GM12878 (cell line): ENCODE measurements at regions not wholly inside any gene's neighbourhood (a gene's known extent, or its start where the extent isn't known, plus 50 kb on each side); places are given as distances from the start of the nearest gene placed in this dataset.

Experiments used
- ATAC-seq: fragments of 200-7000 bp; cut with Tn5 transposase; 3 replicates; pipeline ENCODE4 v1.9.1; 2020; ENCODE audit warnings: mild to moderate bottlenecking, moderate library complexity
- BruUV-seq: library from RNA; stranded (reverse); fragments of 400-500 nt; replicated peaks from 2 replicates; lab custom pipeline; 2021; lab: Mats Ljungman, UMichigan
- CTCF ChIA-PET: fragments of 300-600 bp; sonication (Branson Sonifier 250); formaldehyde crosslinking; extraction: SDS; loops from one replicate; lab custom pipeline; 2021; ENCODE audit warnings: inconsistent platforms; lab: Yijun Ruan, JAX
- POLR2A ChIA-PET: fragments of 350-600 bp; formaldehyde crosslinking; extraction: SDS; loops from one replicate; lab custom pipeline; 2021; ENCODE audit warnings: inconsistent platforms; lab: Charles Lee
- RAD21 ChIA-PET: fragments of 300-600 bp; sonication (Branson Sonifier 250); formaldehyde crosslinking; loops from one replicate; lab custom pipeline; 2023; ENCODE audit warnings: antibody characterized with exemption; ENCODE audit not compliant: unreplicated experiment; lab: Charles Lee
- SMC1A ChIA-PET: fragments of 300-600 bp; sonication (Branson Sonifier 250); formaldehyde crosslinking; loops from one replicate; lab custom pipeline; 2023; ENCODE audit not compliant: unreplicated experiment, uncharacterized antibody; lab: Charles Lee
- DNase-seq: peaks from one replicate; pipeline ENCODE4 v3.0.0-alpha.2; 2011; ENCODE audit warnings: low read depth, low spot score
- FAIRE-seq: peaks from 3 replicates; lab custom pipeline; 2011; peaks lifted over from hg19 to GRCh38; lab: Jason Lieb, UNC
- H2AFZ ChIP-seq: 2 replicates; pipeline ENCODE4 v1.6.0; 2011; ENCODE audit warnings: low read depth, low read length, control low read depth; ENCODE audit not compliant: control insufficient read depth
- H3K27ac ChIP-seq: 2 replicates; pipeline ENCODE4 v1.5.1; 2011; ENCODE audit warnings: control low read depth; ENCODE audit not compliant: control insufficient read depth, insufficient read depth
- H3K27me3 ChIP-seq, 2 experiments: replicated peaks in 1 of 2; 2 replicates each; pipeline versions ENCODE4 v1.6.0 to v1.6.1; 2011; ENCODE audit warnings: low read length in 1 of 2; ENCODE audit not compliant: control insufficient read depth in 2 of 2, insufficient read depth in 2 of 2
- H3K36me3 ChIP-seq, 2 experiments: 2 replicates each; pipeline ENCODE4 v1.5.1; 2011; ENCODE audit warnings: low read length in 1 of 2; ENCODE audit not compliant: control insufficient read depth in 2 of 2, insufficient read depth in 2 of 2
- H3K4me1 ChIP-seq: 2 replicates; pipeline ENCODE4 v1.6.1; 2011; ENCODE audit warnings: mild to moderate bottlenecking, low read length, moderate library complexity, mixed read lengths; ENCODE audit not compliant: control insufficient read depth, insufficient read depth
- H3K4me2 ChIP-seq: 2 replicates; pipeline ENCODE4 v1.6.0; 2011; ENCODE audit warnings: control low read depth; ENCODE audit not compliant: control insufficient read depth, insufficient read depth
- H3K4me3 ChIP-seq: fragments of 200-600 bp; sonication (generic); 2 replicates; pipeline ENCODE4 v1.5.1; 2016
- H3K79me2 ChIP-seq: 2 replicates; pipeline ENCODE4 v1.6.0; 2011; ENCODE audit warnings: low read length; ENCODE audit not compliant: control insufficient read depth, insufficient read depth
- H3K9ac ChIP-seq: 2 replicates; pipeline ENCODE4 v1.8.0; 2011; ENCODE audit warnings: low read length, control low read depth, mixed read lengths; ENCODE audit not compliant: control insufficient read depth, insufficient read depth
- H3K9me3 ChIP-seq: replicated peaks from 3 replicates; pipeline ENCODE4 v1.5.1; 2011; ENCODE audit warnings: mild to moderate bottlenecking, low read length; ENCODE audit not compliant: control insufficient read depth, insufficient read depth
- H4K20me1 ChIP-seq: 2 replicates; pipeline ENCODE4 v1.6.0; 2011; ENCODE audit not compliant: control insufficient read depth, insufficient read depth
- BCLAF1 ChIP-seq: fragments of 450-650 bp; IDR thresholded peaks from 2 replicates; pipeline ENCODE4 v1.6.1; 2017; ENCODE audit warnings: antibody characterized with exemption, mild to moderate bottlenecking, moderate library complexity
- CREM ChIP-seq: IDR thresholded peaks from 2 replicates; pipeline ENCODE4 v1.6.1; 2014; ENCODE audit warnings: antibody characterized with exemption, low read depth
- HDGF ChIP-seq: fragments of 450-650 bp; IDR thresholded peaks from 2 replicates; pipeline ENCODE4 v1.6.1; 2016; ENCODE audit warnings: antibody characterized with exemption
- IRF5 ChIP-seq: fragments of 450-650 bp; IDR thresholded peaks from 2 replicates; pipeline ENCODE4 v1.6.1; 2017; ENCODE audit warnings: borderline replicate concordance
- MTA2 ChIP-seq: fragments of 450-650 bp; IDR thresholded peaks from 2 replicates; pipeline ENCODE4 v1.6.1; 2016; ENCODE audit warnings: low read depth, mild to moderate bottlenecking, moderate library complexity
- MYB ChIP-seq: fragments of 150-350 bp; IDR thresholded peaks from 2 replicates; pipeline ENCODE4 v1.6.1; 2014; ENCODE audit warnings: mild to moderate bottlenecking, low read depth, low read length, borderline replicate concordance
- PAX5 ChIP-seq: IDR thresholded peaks from 2 replicates; pipeline ENCODE4 v1.6.1; 2011; ENCODE audit warnings: low read depth, low read length, borderline replicate concordance
- PKNOX1 ChIP-seq: fragments of 450-650 bp; IDR thresholded peaks from 2 replicates; pipeline ENCODE4 v1.6.1; 2016; ENCODE audit warnings: mild to moderate bottlenecking
- POLR2A ChIP-seq: IDR thresholded peaks from 2 replicates; pipeline ENCODE4 v1.6.1; 2011; ENCODE audit warnings: low read depth, mild to moderate bottlenecking, low read length
- SMAD1 ChIP-seq: fragments of 450-650 bp; IDR thresholded peaks from 2 replicates; pipeline ENCODE4 v1.6.1; 2018; ENCODE audit warnings: mild to moderate bottlenecking, low read depth; ENCODE audit not compliant: partially characterized antibody
- SMAD5 ChIP-seq: IDR thresholded peaks from 2 replicates; pipeline ENCODE4 v1.6.1; 2016; ENCODE audit warnings: antibody characterized with exemption, low read depth
- SMC3 ChIP-seq: IDR thresholded peaks from 2 replicates; pipeline ENCODE4 v1.6.1; 2011; ENCODE audit warnings: low read length, improper control_type of control experiment, borderline replicate concordance
- ZNF622 ChIP-seq: fragments of 450-650 bp; IDR thresholded peaks from 2 replicates; pipeline ENCODE4 v1.6.1; 2017; ENCODE audit warnings: mild to moderate bottlenecking, inconsistent platforms
- WGBS: methylation state at CpG from one replicate; pipeline ENCODE4 v1.1.6; 2016; ENCODE audit warnings: low lambda C conversion rate; ENCODE audit not compliant: insufficient replicate concordance, insufficient coverage; ENCODE audit errors: missing lambda C conversion rate; 5-methylcytosine and 5-hydroxymethylcytosine counted together
- in situ Hi-C: fragments of 300-500 bp; cut with MboI; formaldehyde crosslinking; loops from 9 replicates; pipeline ENCODE4 v1.14.3; 2018; ENCODE audit warnings: mixed read lengths
- intact Hi-C: fragments of 100-400 bp; cut with micrococcal nuclease; formaldehyde crosslinking; loops from one replicate; pipeline ENCODE4 v1.14.2; 2022; ENCODE audit not compliant: unreplicated experiment
- TF ChIP-seq, protein P1 (sequence below): fragments of 450-650 bp; formaldehyde crosslinking; IDR thresholded peaks from 2 replicates; pipeline ENCODE4 v1.4.0; 2022; ENCODE audit warnings: mild to moderate bottlenecking, moderate library complexity

DNA sequence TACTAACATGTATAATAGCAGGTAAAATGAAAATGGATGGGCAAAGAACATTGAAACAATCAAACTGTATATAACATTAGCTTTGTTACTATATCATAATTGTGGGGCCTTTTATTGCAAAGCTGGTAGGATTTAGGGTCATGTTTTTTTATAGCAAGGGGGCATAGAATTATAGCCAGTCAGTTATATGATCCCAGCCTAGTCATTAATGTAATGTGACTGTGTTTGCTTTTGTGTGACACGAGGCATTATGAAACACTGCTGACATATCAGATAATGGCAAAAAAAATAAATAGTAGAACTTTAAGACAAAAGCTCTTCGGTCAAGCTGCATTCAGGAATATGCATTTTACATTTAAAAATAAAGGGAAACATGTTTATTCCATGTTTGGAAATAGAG is 81.3 kb upstream of the ZNF281 start:
- ChIA-PET POLR2A (interaction anchor here (0.6 kb wide), 1 partner anchor 8 kb away, joined by 10 read pairs; no protein-coding TSS in a partner anchor), CTCF (interaction anchor here (0.5 to 6.3 kb wide), 18 partner anchors 11 to 806 kb away, joined by 3 to 119 read pairs (median 3); no protein-coding TSS in a partner anchor), RAD21 (interaction anchor here (0.6 to 2.1 kb wide), 11 partner anchors 18 to 464 kb away, joined by 3 to 7 read pairs (median 3); no protein-coding TSS in a partner anchor), SMC1A (interaction anchor here (0.9 to 5.3 kb wide), 20 partner anchors 8 to 808 kb away, joined by 3 to 55 read pairs (median 4); no protein-coding TSS in a partner anchor)
- no peak for FAIRE-seq
- H3K36me3 ChIP-seq, result no peaks in the 10 kb centered on the region
- no peaks in the 10 kb centered on the region for H3K79me2 ChIP-seq
- 26% methylated on average over 2 of the region's 2 CpGs for WGBS
- intact Hi-C loops (no loop called here), in situ Hi-C loops (no loop called here)
- no peak overlapping the region for H3K9ac ChIP-seq
- DNase-seq, result no peak
- H3K4me3 ChIP-seq, result no peak overlapping the region
- BruUV-seq, result no TSS peak
- H3K27me3 ChIP-seq, result no peaks in the 10 kb centered on the region
- no peak overlapping the region for H3K27ac ChIP-seq
- H4K20me1 ChIP-seq, result no peaks in the 10 kb centered on the region
- no peak overlapping the region for H3K4me2 ChIP-seq
- no peak overlapping the region for H2AFZ ChIP-seq
- H3K9me3 ChIP-seq, result no peaks in the 10 kb centered on the region
- no peak for TF ChIP-seq SMAD1
- no peak for TF ChIP-seq SMC3
- TF ChIP-seq SMAD5, result no peak
- TF ChIP-seq PKNOX1, result no peak
- no peak for TF ChIP-seq CREM
- no peak for TF ChIP-seq MYB
- no peak for TF ChIP-seq IRF5
- no peak for TF ChIP-seq MTA2
- no peak for TF ChIP-seq BCLAF1
- TF ChIP-seq, protein P1, sequence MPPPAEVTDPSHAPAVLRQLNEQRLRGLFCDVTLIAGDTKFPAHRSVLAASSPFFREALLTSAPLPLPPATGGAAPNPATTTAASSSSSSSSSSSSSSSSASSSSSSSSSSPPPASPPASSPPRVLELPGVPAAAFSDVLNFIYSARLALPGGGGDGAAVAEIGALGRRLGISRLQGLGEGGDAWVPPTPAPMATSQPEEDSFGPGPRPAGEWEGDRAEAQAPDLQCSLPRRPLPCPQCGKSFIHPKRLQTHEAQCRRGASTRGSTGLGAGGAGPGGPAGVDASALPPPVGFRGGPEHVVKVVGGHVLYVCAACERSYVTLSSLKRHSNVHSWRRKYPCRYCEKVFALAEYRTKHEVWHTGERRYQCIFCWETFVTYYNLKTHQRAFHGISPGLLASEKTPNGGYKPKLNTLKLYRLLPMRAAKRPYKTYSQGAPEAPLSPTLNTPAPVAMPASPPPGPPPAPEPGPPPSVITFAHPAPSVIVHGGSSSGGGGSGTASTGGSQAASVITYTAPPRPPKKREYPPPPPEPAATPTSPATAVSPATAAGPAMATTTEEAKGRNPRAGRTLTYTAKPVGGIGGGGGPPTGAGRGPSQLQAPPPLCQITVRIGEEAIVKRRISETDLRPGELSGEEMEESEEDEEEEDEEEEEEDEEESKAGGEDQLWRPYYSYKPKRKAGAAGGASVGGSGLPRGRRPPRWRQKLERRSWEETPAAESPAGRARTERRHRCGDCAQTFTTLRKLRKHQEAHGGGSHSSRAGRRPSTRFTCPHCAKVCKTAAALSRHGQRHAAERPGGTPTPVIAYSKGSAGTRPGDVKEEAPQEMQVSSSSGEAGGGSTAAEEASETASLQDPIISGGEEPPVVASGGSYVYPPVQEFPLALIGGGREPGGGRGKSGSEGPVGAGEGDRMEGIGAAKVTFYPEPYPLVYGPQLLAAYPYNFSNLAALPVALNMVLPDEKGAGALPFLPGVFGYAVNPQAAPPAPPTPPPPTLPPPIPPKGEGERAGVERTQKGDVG (CRISPR knock-in tag), result no peak
- TF ChIP-seq ZNF622, result no peak
- TF ChIP-seq PAX5, result no peak
- no peak for TF ChIP-seq POLR2A
- no peak for TF ChIP-seq HDGF
- ATAC-seq, result no peak
- 0 out of 2 replicates have a peak, but pooled peaks cover 3% of the 10 kb centered on the region for H3K4me1 ChIP-seq
